Stomach (tissue), 8 donors: ENCODE measurements at regions not wholly inside any gene's neighbourhood (a gene's known extent, or its start where the extent isn't known, plus 50 kb on each side); places are given as distances from the start of the nearest gene placed in this dataset.

Experiments used
- DNase-seq, 2 donors: peaks; one replicate each; pipeline versions ENCODE4 v3.0.0 to v3.0.0-alpha.2; 2013 to 2019
- H3K27ac ChIP-seq, 5 donors: fragments of 200-600 bp in 4 of 5; sonication (generic) in 4 of 5; one replicate each; pipeline ENCODE4 v1.5.1; 2013 to 2019; ENCODE audit warnings: mild to moderate bottlenecking in 1 of 5, moderate library complexity in 1 of 5
- H3K27me3 ChIP-seq, 3 donors: fragments of 200-600 bp; sonication (generic); one replicate each; pipeline ENCODE4 v1.5.1; 2017 to 2019; ENCODE audit warnings: mixed run types in 1 of 3
- H3K36me3 ChIP-seq, 4 donors: fragments of 200-600 bp; sonication (generic); 1 replicate in 3 of 4; 2 replicates in 1 of 4; pipeline ENCODE4 v1.5.1; 2016 to 2019
- H3K4me1 ChIP-seq, 4 donors: fragments of 200-600 bp; sonication (generic); one replicate each; pipeline ENCODE4 v1.5.1; 2016 to 2019
- H3K4me3 ChIP-seq, 4 donors: fragments of 200-600 bp; sonication (generic) in 3 of 4; one replicate each; pipeline ENCODE4 v1.5.1; 2016 to 2019; ENCODE audit warnings: mild to moderate bottlenecking in 1 of 4
- H3K9me3 ChIP-seq, 4 donors: fragments of 200-600 bp; sonication (generic); one replicate each; pipeline ENCODE4 v1.5.1; 2016 to 2019
- CTCF ChIP-seq, 7 experiments: fragments of 450-650 bp in 4 of 7; fragments of 200-600 bp in 3 of 7; sonication (generic) in 3 of 7; IDR thresholded peaks; one replicate each; pipeline ENCODE4 v1.5.1; 2016 to 2019; ENCODE audit warnings: antibody characterized with exemption in 7 of 7, control low read depth in 2 of 7, mild to moderate bottlenecking in 1 of 7
- EP300 ChIP-seq: sonication (generic); formaldehyde crosslinking; IDR thresholded peaks from one replicate; pipeline ENCODE4 v1.6.1; 2017; ENCODE audit warnings: antibody characterized with exemption
- POLR2A ChIP-seq, 4 donors: fragments of 450-650 bp; IDR thresholded peaks; one replicate each; pipeline ENCODE4 v1.6.1; 2016; ENCODE audit warnings: antibody characterized with exemption in 4 of 4, control low read depth in 2 of 4, mild to moderate bottlenecking in 1 of 4, moderate library complexity in 1 of 4
- POLR2AphosphoS5 ChIP-seq, 3 donors: sonication (generic); formaldehyde crosslinking; IDR thresholded peaks; one replicate each; pipeline ENCODE4 v1.6.1; 2016; ENCODE audit warnings: antibody characterized with exemption in 3 of 3
- WGBS, 5 donors: extraction: QIAGEN DNeasy Blood & Tissue Kit in 3 of 5; methylation state at CpG; one replicate each; pipeline versions ENCODE4 v1.1.5 to v1.1.7; 2013 to 2018; 5-methylcytosine and 5-hydroxymethylcytosine counted together
- intact Hi-C: fragments of 100-400 bp; cut with DNase I; formaldehyde crosslinking; loops from one replicate; pipeline ENCODE4 v1.15.1; 2023; ENCODE audit warnings: low total_unique reads
- donor health status: healthy with polysubstance abuse.
- donor health status: Bipolar disorder and iron deficiency.
- donor health status: healthy.

DNA sequence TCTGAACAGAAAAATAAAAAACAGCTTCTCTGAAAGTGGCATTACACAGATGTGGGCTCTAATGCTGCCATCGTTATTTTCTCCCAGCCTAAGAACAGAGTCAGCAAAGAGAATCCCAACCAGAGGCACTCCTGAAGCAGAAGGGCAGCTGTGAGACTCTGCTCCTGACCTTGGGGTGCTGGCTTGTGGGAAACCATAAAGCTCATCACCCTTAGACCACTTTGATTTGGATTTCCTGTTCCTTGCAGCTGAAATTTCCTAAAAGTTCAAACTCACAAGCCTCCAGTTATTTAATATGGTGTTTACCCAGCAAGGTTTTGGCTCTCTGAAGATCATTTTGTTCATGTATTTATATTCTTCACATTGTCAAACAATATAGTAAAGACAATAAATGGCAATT, 814.8 kb downstream of the TNS3 start:
- no peaks in the 10 kb centered on the region for H3K36me3 ChIP-seq
- H3K27ac ChIP-seq, result no peak overlapping the region
- H3K4me1 ChIP-seq, result peaks cover 0 to 12% (median 0%) of the 10 kb centered on the region in 4 donors
- TF ChIP-seq EP300, result no peak
- no peak for TF ChIP-seq CTCF (IDR thresholded peaks at IDR 0.05)
- peaks cover 0 to 20% (median 13%) of the 10 kb centered on the region in 4 donors for H3K9me3 ChIP-seq
- H3K27me3 ChIP-seq, result no peaks in the 10 kb centered on the region
- intact Hi-C loops, result no loop called here
- 86 to 91% (median 89%) methylated on average over 1 of the region's 1 CpG for WGBS, 5 donors
- H3K4me3 ChIP-seq, result no peak overlapping the region
- no peak for DNase-seq

- WGBS, 5 donors, result 65 to 74% (median 72%) methylated on average over 3 of the region's 3 CpGs
- no peak for TF ChIP-seq CTCF (IDR thresholded peaks at IDR 0.05)
- TF ChIP-seq POLR2AphosphoS5 (IDR thresholded peaks at IDR 0.05), result peak in 1 of 3 donors; percentile 31
- intact Hi-C loops, result no loop called here
- DNase-seq, result peak; percentile 44 to 74
- Histone ChIP-seq H3K4me1 (peaks cover 0 to 12% (median 0%) of the 10 kb centered on the region in 4 donors), H3K9me3 (peaks cover 0 to 14% (median 11%) of the 10 kb centered on the region in 4 donors), H3K27ac (no peak overlapping the region), H3K4me3 (no peak overlapping the region), H3K27me3 (no peaks in the 10 kb centered on the region), H3K36me3 (no peaks in the 10 kb centered on the region)
These were observed 817.6 kb downstream of the TNS3 start for GRCh38 chr7:46764100-46764936.

- no peak for TF ChIP-seq POLR2AphosphoS5 (IDR thresholded peaks at IDR 0.05)
- no peak for TF ChIP-seq CTCF (IDR thresholded peaks at IDR 0.05)
- TF ChIP-seq EP300, result no peak
- no peak for TF ChIP-seq POLR2A (IDR thresholded peaks at IDR 0.05)
- no peaks in the 10 kb centered on the region for H3K27me3 ChIP-seq
- DNase-seq, result no peak
- H3K9me3 ChIP-seq, result peaks cover 0 to 6% (median 4%) of the 10 kb centered on the region in 4 donors
- H3K27ac ChIP-seq, result no peak overlapping the region
- intact Hi-C loops, result no loop called here
- no peak overlapping the region for H3K4me3 ChIP-seq
- peaks cover 0 to 12% (median 0%) of the 10 kb centered on the region in 4 donors for H3K4me1 ChIP-seq
- 57 to 87% (median 70%) methylated on average over 3 of the region's 3 CpGs for WGBS, 5 donors
- H3K36me3 ChIP-seq, result no peaks in the 10 kb centered on the region
These were observed 818.6 kb downstream of the TNS3 start for GRCh38 chr7:46763344-46763743.

DNA sequence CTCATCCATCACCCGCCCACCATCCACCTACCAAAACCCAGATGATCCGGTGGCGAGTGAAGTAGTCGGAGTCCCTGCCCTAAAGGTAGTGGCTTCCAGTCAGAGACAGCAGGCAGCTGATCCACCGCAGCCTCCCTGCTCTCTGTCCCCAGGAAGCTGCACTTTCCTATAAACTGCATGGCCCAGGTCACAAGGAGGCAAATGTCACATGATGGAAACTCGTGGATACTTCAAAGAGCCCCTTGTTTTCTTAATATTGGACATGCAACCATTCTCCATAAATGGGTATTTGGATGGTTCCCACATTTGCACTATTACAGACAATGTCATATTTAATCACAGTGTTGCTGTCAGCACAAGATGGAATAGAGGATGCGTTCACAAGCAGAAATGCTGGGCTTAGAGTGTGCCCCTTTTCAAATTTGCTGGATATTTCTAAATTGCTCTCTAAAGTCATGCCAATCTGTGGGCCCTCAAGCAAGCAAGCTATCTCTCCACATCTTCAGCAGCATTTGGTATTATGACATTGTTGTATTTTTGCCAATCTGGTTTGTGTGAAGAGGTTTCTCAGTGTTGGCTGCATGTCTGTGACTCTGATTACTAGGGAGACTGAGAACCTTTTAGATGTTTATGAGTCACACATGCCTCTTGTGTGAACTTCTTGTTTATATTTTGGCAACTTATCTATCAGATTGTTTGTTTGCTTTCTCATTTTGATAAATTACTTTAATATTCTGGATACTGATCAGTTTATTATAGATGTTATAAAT, 822.0 kb downstream of the TNS3 start:
- Histone ChIP-seq H3K36me3 (no peaks in the 10 kb centered on the region), H3K9me3 (no peaks in the 10 kb centered on the region), H3K27me3 (no peaks in the 10 kb centered on the region), H3K4me3 (no peak overlapping the region), H3K27ac (no peak overlapping the region), H3K4me1 (peaks cover 0 to 12% (median 0%) of the 10 kb centered on the region in 4 donors)
- TF ChIP-seq POLR2A (IDR thresholded peaks at IDR 0.05) (no peak), EP300 (no peak), POLR2AphosphoS5 (IDR thresholded peaks at IDR 0.05) (no peak), CTCF (IDR thresholded peaks at IDR 0.05) (no peak)
- intact Hi-C loops, result no loop called here
- no peak for DNase-seq
- 88 to 92% (median 91%) methylated on average over 7 of the region's 7 CpGs for WGBS, 5 donors
